ENCODE measurements at regions not wholly inside any gene's neighbourhood (a gene's known extent, or its start where the extent isn't known, plus 50 kb on each side); places are given as distances from the start of the nearest gene placed in this dataset.
"Not testable (repeated sequence)": the region's sequence is repeated elsewhere in the genome, so short reads cannot be mapped to it uniquely, and the experiment has no call there.

DNA sequence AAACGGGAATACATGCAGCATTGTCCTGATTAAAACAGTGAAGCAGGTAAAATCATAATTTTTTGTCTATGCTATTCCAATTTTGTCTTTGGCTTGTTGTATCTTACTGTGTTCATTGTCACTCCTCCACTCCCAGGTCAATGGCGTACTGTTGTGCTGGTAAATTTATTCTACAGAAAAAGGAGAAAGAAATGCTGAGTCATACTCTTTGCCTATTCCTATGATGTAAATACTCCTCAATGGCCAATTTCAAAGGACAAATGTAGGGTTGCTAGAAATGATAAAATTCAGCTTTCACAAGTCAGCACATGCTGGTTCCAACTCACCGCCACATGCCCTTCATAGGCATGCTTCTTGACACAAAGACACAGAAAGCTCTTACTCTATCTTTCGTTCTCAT, 694.4 kb upstream of the PCDH20 start:
- Histone ChIP-seq H3K27me3 (ENCODE audit: insufficient read depth, low read length) (no peaks in the 10 kb centered on the region), H2BK120ac (ENCODE audit: low read depth, low read length, poor library complexity, severe bottlenecking) (no peak overlapping the region), H3K23ac (ENCODE audit: insufficient read length, low read depth, low read length) (no peak overlapping the region), H3K27ac (ENCODE audit: insufficient read length, low read depth, low read length) (no peak overlapping the region), H3K4me1 (ENCODE audit: insufficient read depth, low read length) (no peaks in the 10 kb centered on the region), H3K9me3 (ENCODE audit: control insufficient read depth, low read depth, low read length) (no peaks in the 10 kb centered on the region), H3K79me1 (ENCODE audit: insufficient read depth, low read depth, low read length, poor library complexity, severe bottlenecking) (no peaks in the 10 kb centered on the region), H3K56ac (ENCODE audit: insufficient read length, low read depth, low read length) (no peak overlapping the region), H4K8ac (replicated peaks; ENCODE audit: insufficient read length, low read depth, low read length) (no peak overlapping the region), H3K79me2 (ENCODE audit: insufficient read depth, low read length) (no peaks in the 10 kb centered on the region), H4K5ac (ENCODE audit: insufficient read length, low read depth, low read length) (no peak overlapping the region), H2AFZ (ENCODE audit: low read length) (peak overlapping the region; percentile 32), H2BK12ac (ENCODE audit: insufficient read length, low read depth, low read length) (no peak overlapping the region), H2BK20ac (ENCODE audit: low read depth, low read length, poor library complexity, severe bottlenecking) (no peak overlapping the region), H2AK5ac (ENCODE audit: insufficient read length, low read length) (no peak overlapping the region), H2BK15ac (ENCODE audit: low read depth, low read length) (no peak overlapping the region), H3T11ph (ENCODE audit: low read length) (no peak overlapping the region), H3K9ac (ENCODE audit: extremely low read depth, insufficient read length, low read length) (no peak overlapping the region), H3K18ac (ENCODE audit: insufficient read length, low read depth, low read length) (no peak overlapping the region), H3K4ac (ENCODE audit: low read depth, low read length) (no peak overlapping the region), H4K91ac (ENCODE audit: insufficient read length, low read depth, low read length) (no peak overlapping the region), H3K23me2 (ENCODE audit: insufficient read length, low read depth, low read length, poor library complexity, severe bottlenecking) (no peaks in the 10 kb centered on the region), H3K14ac (ENCODE audit: insufficient read depth, low read length) (no peak overlapping the region), H3K4me2 (ENCODE audit: insufficient read depth, insufficient read length, low read length) (no peak overlapping the region), H4K20me1 (ENCODE audit: control insufficient read depth, insufficient read depth, insufficient read length) (no peaks in the 10 kb centered on the region), H2BK5ac (ENCODE audit: insufficient read length, low read length) (no peak overlapping the region)
- no CpG with 5 or more reads among the region's 4 CpGs for WGBS (ENCODE audit: extremely low coverage, insufficient read length, low lambda C conversion rate)
- Mint-ChIP-seq H3K27ac (peak overlapping the region in 1 of 3 experiments; percentile 34; a peak in 1 of 7 replicates), H3K9me3 (0 out of 5 replicates have a peak, but pooled peaks cover 0 to 5% of the 10 kb centered on the region in 2 experiments), H3K27me3 (ENCODE audit: low read depth) (no peaks in the 10 kb centered on the region), H3K4me1 (peaks cover 4 to 5% of the 10 kb centered on the region in 2 experiments), H3K4me3 (no peak overlapping the region), H3K36me3 (ENCODE audit: insufficient read depth in 1 of 3, low read depth in 3 of 3) (no peaks in the 10 kb centered on the region)
- no peak for TF ChIP-seq CTCF (conservative IDR thresholded peaks at IDR 0.05)
- no peak for DNase-seq

DNA sequence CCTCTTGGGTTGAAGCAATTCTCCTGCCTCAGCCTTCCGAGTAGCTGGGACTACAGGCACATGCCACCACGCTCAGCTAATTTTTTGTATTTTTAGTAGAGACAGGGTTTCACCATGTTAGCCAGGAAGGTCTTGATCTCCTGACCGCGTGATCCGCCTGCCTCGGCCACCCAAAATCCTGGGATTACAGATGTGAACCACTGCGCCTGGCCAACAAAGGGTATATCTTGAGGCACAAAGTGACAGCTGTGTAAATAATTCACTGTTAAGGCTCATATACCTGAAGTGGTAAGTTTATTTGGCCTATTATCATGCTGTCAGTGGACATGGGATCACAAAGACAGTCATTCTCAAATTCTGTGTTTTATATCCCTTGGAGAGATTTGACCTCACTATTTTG, 688.5 kb upstream of the PCDH20 start:
- H3K4me3 Mint-ChIP-seq; H3K14ac ChIP-seq (ENCODE audit: insufficient read depth, low read length); H3K27ac ChIP-seq (ENCODE audit: insufficient read length, low read depth, low read length); DNase-seq; H2BK120ac ChIP-seq (ENCODE audit: low read depth, low read length, poor library complexity, severe bottlenecking); H2BK12ac ChIP-seq (ENCODE audit: insufficient read length, low read depth, low read length); H3K27me3 ChIP-seq (ENCODE audit: insufficient read depth, low read length); H4K5ac ChIP-seq (ENCODE audit: insufficient read length, low read depth, low read length); H3K79me2 ChIP-seq (ENCODE audit: insufficient read depth, low read length); H3K4ac ChIP-seq (ENCODE audit: low read depth, low read length); H3K23ac ChIP-seq (ENCODE audit: insufficient read length, low read depth, low read length); H3K4me1 Mint-ChIP-seq; H3K9ac ChIP-seq (ENCODE audit: extremely low read depth, insufficient read length, low read length); H3K23me2 ChIP-seq (ENCODE audit: insufficient read length, low read depth, low read length, poor library complexity, severe bottlenecking); H3K56ac ChIP-seq (ENCODE audit: insufficient read length, low read depth, low read length); H2BK20ac ChIP-seq (ENCODE audit: low read depth, low read length, poor library complexity, severe bottlenecking); H3K18ac ChIP-seq (ENCODE audit: insufficient read length, low read depth, low read length); H3T11ph ChIP-seq (ENCODE audit: low read length); H2AK5ac ChIP-seq (ENCODE audit: insufficient read length, low read length); H2AFZ ChIP-seq (ENCODE audit: low read length); H4K91ac ChIP-seq (ENCODE audit: insufficient read length, low read depth, low read length); H3K9me3 Mint-ChIP-seq; H2BK5ac ChIP-seq (ENCODE audit: insufficient read length, low read length); H3K4me2 ChIP-seq (ENCODE audit: insufficient read depth, insufficient read length, low read length); H3K79me1 ChIP-seq (ENCODE audit: insufficient read depth, low read depth, low read length, poor library complexity, severe bottlenecking); H3K4me1 ChIP-seq (ENCODE audit: insufficient read depth, low read length); H4K8ac ChIP-seq (replicated peaks; ENCODE audit: insufficient read length, low read depth, low read length); H2BK15ac ChIP-seq (ENCODE audit: low read depth, low read length); H3K27me3 Mint-ChIP-seq (ENCODE audit: low read depth); H3K27ac Mint-ChIP-seq; H4K20me1 ChIP-seq (ENCODE audit: control insufficient read depth, insufficient read depth, insufficient read length); H3K36me3 Mint-ChIP-seq (ENCODE audit: insufficient read depth in 1 of 3, low read depth in 3 of 3); H3K9me3 ChIP-seq (ENCODE audit: control insufficient read depth, low read depth, low read length): not testable (repeated sequence)
- no CpG with 5 or more reads among the region's 7 CpGs for WGBS (ENCODE audit: extremely low coverage, insufficient read length, low lambda C conversion rate)
